HepG2 (cell line): ENCODE measurements at regions not wholly inside any gene's neighbourhood (a gene's known extent, or its start where the extent isn't known, plus 50 kb on each side); places are given as distances from the start of the nearest gene placed in this dataset.

Source experiments
- ATAC-seq: fragments of 200-7000 bp; cut with Tn5 transposase; 3 replicates; pipeline ENCODE4 v1.9.1; 2020; ENCODE audit warnings: mild to moderate bottlenecking, moderate library complexity
- BruUV-seq: library from RNA; stranded (reverse); fragments of 400-500 nt; replicated peaks from 2 replicates; lab custom pipeline; 2021; lab: Mats Ljungman, UMichigan
- CTCF ChIA-PET: fragments of 300-600 bp; formaldehyde crosslinking; extraction: SDS; loops from one replicate; lab custom pipeline; 2021; ENCODE audit warnings: low total read pairs, inconsistent platforms, low intra/inter-chr PET ratio; lab: Yijun Ruan, JAX
- POLR2A ChIA-PET: fragments of 350-600 bp; sonication (Branson Sonifier 250); formaldehyde crosslinking; loops from one replicate; lab custom pipeline; 2020; ENCODE audit warnings: antibody characterized with exemption, inconsistent platforms; lab: Yijun Ruan, JAX
- DNase-seq: peaks from one replicate; pipeline ENCODE4 v3.0.0-alpha.2; 2015; ENCODE audit warnings: low spot score
- FAIRE-seq: peaks from 3 replicates; lab custom pipeline; 2011; peaks lifted over from hg19 to GRCh38; lab: Jason Lieb, UNC
- H2AFZ ChIP-seq: one replicate; pipeline ENCODE4 v1.6.1; 2011; ENCODE audit warnings: low read length, inconsistent platforms
- H3K27ac ChIP-seq: fragments of 300-600 bp; 3 replicates; pipeline ENCODE4 v1.8.0; 2011; ENCODE audit warnings: mixed run types, mild to moderate bottlenecking, mixed read lengths, low read length, inconsistent platforms; ENCODE audit not compliant: insufficient read depth; ENCODE audit errors: extremely low read length
- H3K27me3 ChIP-seq, 2 experiments: fragments of 200-600 bp in 1 of 2; 2 replicates in 1 of 2; 3 replicates in 1 of 2; pipeline versions ENCODE4 v1.6.0 to v1.8.0; 2011; ENCODE audit warnings: low read length in 2 of 2, mild to moderate bottlenecking in 2 of 2, moderate library complexity in 2 of 2, inconsistent platforms in 1 of 2; ENCODE audit not compliant: insufficient read depth in 2 of 2, control insufficient read depth in 1 of 2
- H3K36me3 ChIP-seq, 2 experiments: fragments of 200-600 bp in 1 of 2; replicated peaks in 1 of 2; 2 replicates in 1 of 2; 3 replicates in 1 of 2; pipeline versions ENCODE4 v1.5.1 to v1.8.0; 2011; ENCODE audit warnings: low read length in 2 of 2, inconsistent platforms in 1 of 2; ENCODE audit not compliant: insufficient read depth in 2 of 2, control insufficient read depth in 1 of 2
- H3K4me1 ChIP-seq: 2 replicates; pipeline ENCODE4 v1.5.1; 2012; ENCODE audit warnings: low read length, inconsistent platforms; ENCODE audit not compliant: insufficient read depth
- H3K4me2 ChIP-seq: 2 replicates; pipeline ENCODE4 v1.6.0; 2011; ENCODE audit warnings: low read depth, low read length, inconsistent platforms
- H3K4me3 ChIP-seq, 3 experiments: fragments of 200-600 bp in 1 of 3; sonication (generic), shearing (Covaris generic) in 1 of 3; replicated peaks in 1 of 3; 2 replicates each; pipeline ENCODE4 v1.5.1; 2011 to 2016; ENCODE audit warnings: low read length in 3 of 3, inconsistent platforms in 2 of 3, low read depth in 2 of 3, mild to moderate bottlenecking in 2 of 3, control low read depth in 1 of 3, mixed read lengths in 1 of 3; ENCODE audit not compliant: insufficient read depth in 1 of 3
- H3K79me2 ChIP-seq: one replicate; pipeline ENCODE4 v1.6.1; 2011; ENCODE audit warnings: low read length, inconsistent platforms; ENCODE audit not compliant: insufficient read depth
- H3K9ac ChIP-seq: 2 replicates; pipeline ENCODE4 v1.6.0; 2011; ENCODE audit warnings: mild to moderate bottlenecking, low read depth, low read length, inconsistent platforms; ENCODE audit not compliant: insufficient read depth
- H3K9me3 ChIP-seq: 2 replicates; pipeline ENCODE4 v1.5.1; 2012; ENCODE audit warnings: mild to moderate bottlenecking, low read length
- H4K20me1 ChIP-seq: 2 replicates; pipeline ENCODE4 v1.6.0; 2011; ENCODE audit warnings: inconsistent platforms, mild to moderate bottlenecking, low read length, moderate library complexity; ENCODE audit not compliant: insufficient read depth
- AKNA ChIP-seq: sonication (generic); formaldehyde crosslinking; IDR thresholded peaks from 2 replicates; pipeline ENCODE4 v1.4.0; 2020; ENCODE audit warnings: missing genetic modification reagents, borderline replicate concordance
- SNAPC5 ChIP-seq: sonication (generic); formaldehyde crosslinking; IDR thresholded peaks from 2 replicates; pipeline ENCODE4 v1.8.1; 2023; ENCODE audit warnings: mild to moderate bottlenecking, missing genetic modification reagents, borderline replicate concordance
- USF2 ChIP-seq, 2 experiments: sonication (generic) in 1 of 2; formaldehyde crosslinking in 1 of 2; IDR thresholded peaks; 2 replicates each; pipeline versions ENCODE4 v1.5.1 to v1.6.1; 2011 to 2020; ENCODE audit warnings: borderline replicate concordance in 1 of 2, low read depth in 1 of 2, low read length in 1 of 2, mild to moderate bottlenecking in 1 of 2, missing genetic modification reagents in 1 of 2, moderate library complexity in 1 of 2
- ZNF572 ChIP-seq: sonication (generic); formaldehyde crosslinking; IDR thresholded peaks from 2 replicates; pipeline ENCODE4 v1.5.1; 2020; ENCODE audit warnings: mild to moderate bottlenecking, missing genetic modification reagents
- ZNF652 ChIP-seq: IDR thresholded peaks from 2 replicates; pipeline ENCODE4 v1.6.1; 2016; ENCODE audit warnings: low read depth, borderline replicate concordance
- WGBS: methylation state at CpG from one replicate; pipeline ENCODE4 v1.1.6; 2017; ENCODE audit warnings: low lambda C conversion rate; 5-methylcytosine and 5-hydroxymethylcytosine counted together
- in situ Hi-C: cut with HindIII; loops from 2 replicates; pipeline ENCODE4 v1.10.0; 2017; ENCODE audit warnings: low pct_unique_long_range_greater_than_20kb; ENCODE audit not compliant: extremely low pct_ligation_motif_present
- intact Hi-C: fragments of 100-400 bp; cut with micrococcal nuclease; formaldehyde crosslinking; loops from one replicate; pipeline ENCODE4 v1.10.0; 2022; ENCODE audit not compliant: unreplicated experiment
- TF ChIP-seq, protein P1 (sequence below): sonication (generic); formaldehyde crosslinking; IDR thresholded peaks from 2 replicates; pipeline ENCODE4 v1.4.0; 2020; ENCODE audit warnings: mild to moderate bottlenecking, missing genetic modification reagents

DNA sequence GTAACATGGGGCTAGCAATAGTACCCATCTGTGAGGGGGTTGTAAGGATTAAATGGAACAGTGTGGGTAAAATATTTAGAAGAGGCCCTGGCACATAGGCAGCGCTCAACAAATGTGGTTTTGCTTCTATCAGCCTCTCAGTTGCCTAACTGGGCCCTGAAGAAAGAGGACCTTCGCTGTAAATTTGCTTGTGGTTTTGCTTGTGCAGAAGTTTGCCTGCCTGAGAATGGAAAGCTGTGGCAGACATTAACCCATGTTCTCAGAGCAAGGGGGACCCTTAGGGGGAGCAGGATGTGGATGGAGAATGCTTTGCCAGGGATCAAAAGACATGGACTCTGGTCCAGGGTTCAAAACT lies 160.1 kb downstream of the BRMS1L start:
- TF ChIP-seq, protein P1, sequence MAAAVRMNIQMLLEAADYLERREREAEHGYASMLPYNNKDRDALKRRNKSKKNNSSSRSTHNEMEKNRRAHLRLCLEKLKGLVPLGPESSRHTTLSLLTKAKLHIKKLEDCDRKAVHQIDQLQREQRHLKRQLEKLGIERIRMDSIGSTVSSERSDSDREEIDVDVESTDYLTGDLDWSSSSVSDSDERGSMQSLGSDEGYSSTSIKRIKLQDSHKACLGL (CRISPR knock-in tag): no peak
- TF ChIP-seq ZNF572 (CRISPR knock-in tag) (no peak), USF2 (IDR thresholded peaks at IDR 0.05; ENCODE audit: low read depth, low read length) (0 out of 2 replicates have a peak, but pooled peaks have one; percentile 7), USF2 (CRISPR knock-in tag; IDR thresholded peaks at IDR 0.05; ENCODE audit: borderline replicate concordance) (no peak)
- Histone ChIP-seq H3K27ac (no peak overlapping the region), H3K9me3 (no peaks in the 10 kb centered on the region), H3K4me3 (no peak overlapping the region), H3K27me3 (no peaks in the 10 kb centered on the region; a peak in 1 of 5 replicates), H3K4me1 (no peaks in the 10 kb centered on the region), H3K4me2 (no peak overlapping the region), H3K36me3 (no peaks in the 10 kb centered on the region), H2AFZ (no peak overlapping the region), H4K20me1 (no peaks in the 10 kb centered on the region), H3K9ac (no peak overlapping the region), H3K79me2 (no peaks in the 10 kb centered on the region)
- BruUV-seq: no TSS peak
- FAIRE-seq (no peak), ATAC-seq (no peak), DNase-seq (no peak)
- POLR2A ChIA-PET: no interaction called here
- whole genome bisulfite sequencing: 3% methylated on average over 2 of the region's 2 CpGs
- CTCF ChIA-PET: no interaction called here
- in situ Hi-C loops: no loop called here
- intact Hi-C loops: no loop called here

DNA sequence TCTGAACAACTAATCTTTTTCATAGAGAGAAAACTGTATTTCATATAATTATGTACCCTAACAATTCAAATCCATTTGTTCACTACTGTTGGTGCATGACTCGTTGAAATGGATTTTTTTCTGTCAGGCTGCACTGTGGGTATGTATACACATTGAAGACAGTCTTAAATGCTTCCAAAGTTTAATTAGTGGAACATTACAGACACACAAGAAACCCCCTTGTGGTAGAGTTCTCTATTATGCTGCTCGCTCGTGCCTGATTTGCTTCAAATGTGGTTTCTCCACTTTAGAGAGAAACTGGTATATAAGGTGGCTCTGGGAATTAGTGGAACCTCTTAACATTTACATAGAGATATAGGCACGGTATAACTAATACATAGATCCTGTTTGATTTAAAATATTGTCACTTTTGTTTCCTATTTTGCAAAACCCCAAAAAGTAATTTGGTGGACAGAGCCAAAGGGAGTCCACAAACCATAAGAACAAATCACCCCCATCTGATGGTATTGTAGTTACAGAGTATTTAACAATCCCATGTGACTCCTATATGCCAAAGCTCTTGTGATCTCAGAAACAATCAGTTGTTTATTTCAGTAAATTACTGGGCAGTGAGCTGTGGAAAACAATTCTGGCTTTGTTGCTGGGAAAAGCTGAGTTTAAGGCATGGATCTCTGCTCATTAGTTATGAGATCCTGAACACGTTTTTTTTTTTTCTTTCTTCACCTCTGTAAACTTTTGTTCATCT lies 159.5 kb downstream of the BRMS1L start:
- Histone ChIP-seq H3K9ac (no peak overlapping the region), H3K4me2 (no peak overlapping the region), H3K36me3 (no peaks in the 10 kb centered on the region), H2AFZ (no peak overlapping the region), H3K27ac (no peak overlapping the region), H3K27me3 (no peaks in the 10 kb centered on the region; a peak in 1 of 5 replicates), H3K9me3 (no peaks in the 10 kb centered on the region), H3K4me3 (no peak overlapping the region), H3K79me2 (no peaks in the 10 kb centered on the region), H4K20me1 (no peaks in the 10 kb centered on the region), H3K4me1 (no peaks in the 10 kb centered on the region)
- intact Hi-C loops: no loop called here
- ChIA-PET CTCF (no interaction called here), POLR2A (no interaction called here)
- DNase-seq (no peak), ATAC-seq (no peak), FAIRE-seq (no peak)
- in situ Hi-C loops: no loop called here
- WGBS: 7% methylated on average over 5 of the region's 5 CpGs
- no TSS peak for BruUV-seq
- TF ChIP-seq SNAPC5 (CRISPR knock-in tag) (no peak), ZNF652 (CRISPR knock-in tag) (no peak), AKNA (no peak)
